PC-3 (cell line): ENCODE measurements at regions not wholly inside any gene's neighbourhood (a gene's known extent, or its start where the extent isn't known, plus 50 kb on each side); places are given as distances from the start of the nearest gene placed in this dataset.

Source experiments
- EZH2 ChIP-seq: fragments of 300-600 bp; sonication (generic); IDR thresholded peaks from one replicate; pipeline ENCODE4 v1.6.1; 2017; ENCODE audit warnings: antibody characterized with exemption, mild to moderate bottlenecking, low read length; ENCODE audit not compliant: unreplicated experiment
- TF ChIP-seq, protein P1 (sequence below): fragments of 300-600 bp; sonication (generic); conservative IDR thresholded peaks from 2 replicates; pipeline ENCODE4 v1.5.1; 2017; ENCODE audit warnings: antibody characterized with exemption, low read depth, mild to moderate bottlenecking, low read length

DNA sequence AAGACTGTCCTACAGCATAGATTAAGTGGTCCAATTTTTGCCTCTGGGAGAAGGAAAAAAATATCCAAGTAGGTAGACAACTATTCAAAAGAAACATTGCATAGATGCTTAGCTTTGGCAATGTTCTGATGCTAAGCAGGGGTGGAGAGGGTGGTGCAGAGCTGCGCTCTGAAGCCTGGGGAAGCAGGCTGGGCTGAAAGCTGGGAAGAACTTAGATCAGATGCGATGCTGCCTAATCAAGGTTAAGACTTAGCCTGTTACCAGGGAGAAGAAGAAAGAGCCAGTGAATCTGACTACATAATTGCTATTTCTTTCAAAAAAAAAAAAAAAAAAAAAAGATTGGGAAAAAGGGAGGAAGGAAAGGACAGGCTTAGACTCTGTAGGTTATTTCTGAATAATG, 89.0 kb upstream of the SCOC start:
- TF ChIP-seq, protein P1, sequence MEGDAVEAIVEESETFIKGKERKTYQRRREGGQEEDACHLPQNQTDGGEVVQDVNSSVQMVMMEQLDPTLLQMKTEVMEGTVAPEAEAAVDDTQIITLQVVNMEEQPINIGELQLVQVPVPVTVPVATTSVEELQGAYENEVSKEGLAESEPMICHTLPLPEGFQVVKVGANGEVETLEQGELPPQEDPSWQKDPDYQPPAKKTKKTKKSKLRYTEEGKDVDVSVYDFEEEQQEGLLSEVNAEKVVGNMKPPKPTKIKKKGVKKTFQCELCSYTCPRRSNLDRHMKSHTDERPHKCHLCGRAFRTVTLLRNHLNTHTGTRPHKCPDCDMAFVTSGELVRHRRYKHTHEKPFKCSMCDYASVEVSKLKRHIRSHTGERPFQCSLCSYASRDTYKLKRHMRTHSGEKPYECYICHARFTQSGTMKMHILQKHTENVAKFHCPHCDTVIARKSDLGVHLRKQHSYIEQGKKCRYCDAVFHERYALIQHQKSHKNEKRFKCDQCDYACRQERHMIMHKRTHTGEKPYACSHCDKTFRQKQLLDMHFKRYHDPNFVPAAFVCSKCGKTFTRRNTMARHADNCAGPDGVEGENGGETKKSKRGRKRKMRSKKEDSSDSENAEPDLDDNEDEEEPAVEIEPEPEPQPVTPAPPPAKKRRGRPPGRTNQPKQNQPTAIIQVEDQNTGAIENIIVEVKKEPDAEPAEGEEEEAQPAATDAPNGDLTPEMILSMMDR: no peak
- TF ChIP-seq EZH2: no peak
